GM18505 (cell line): ENCODE measurements at regions not wholly inside any gene's neighbourhood (a gene's known extent, or its start where the extent isn't known, plus 50 kb on each side); places are given as distances from the start of the nearest gene placed in this dataset.
"Not testable (repeated sequence)": the region's sequence is repeated elsewhere in the genome, so short reads cannot be mapped to it uniquely, and the experiment has no call there.

Experiments
- ATAC-seq: cut with Tn5 transposase; IDR thresholded peaks from one replicate; pipeline ENCODE4 v1.9.1; 2021; ENCODE audit not compliant: unreplicated experiment
- POLR2A ChIP-seq: IDR thresholded peaks from 4 replicates; pipeline ENCODE4 v1.6.1; 2011; ENCODE audit warnings: borderline replicate concordance; ENCODE audit not compliant: insufficient read depth, insufficient read length; ENCODE audit errors: extremely low read depth

DNA sequence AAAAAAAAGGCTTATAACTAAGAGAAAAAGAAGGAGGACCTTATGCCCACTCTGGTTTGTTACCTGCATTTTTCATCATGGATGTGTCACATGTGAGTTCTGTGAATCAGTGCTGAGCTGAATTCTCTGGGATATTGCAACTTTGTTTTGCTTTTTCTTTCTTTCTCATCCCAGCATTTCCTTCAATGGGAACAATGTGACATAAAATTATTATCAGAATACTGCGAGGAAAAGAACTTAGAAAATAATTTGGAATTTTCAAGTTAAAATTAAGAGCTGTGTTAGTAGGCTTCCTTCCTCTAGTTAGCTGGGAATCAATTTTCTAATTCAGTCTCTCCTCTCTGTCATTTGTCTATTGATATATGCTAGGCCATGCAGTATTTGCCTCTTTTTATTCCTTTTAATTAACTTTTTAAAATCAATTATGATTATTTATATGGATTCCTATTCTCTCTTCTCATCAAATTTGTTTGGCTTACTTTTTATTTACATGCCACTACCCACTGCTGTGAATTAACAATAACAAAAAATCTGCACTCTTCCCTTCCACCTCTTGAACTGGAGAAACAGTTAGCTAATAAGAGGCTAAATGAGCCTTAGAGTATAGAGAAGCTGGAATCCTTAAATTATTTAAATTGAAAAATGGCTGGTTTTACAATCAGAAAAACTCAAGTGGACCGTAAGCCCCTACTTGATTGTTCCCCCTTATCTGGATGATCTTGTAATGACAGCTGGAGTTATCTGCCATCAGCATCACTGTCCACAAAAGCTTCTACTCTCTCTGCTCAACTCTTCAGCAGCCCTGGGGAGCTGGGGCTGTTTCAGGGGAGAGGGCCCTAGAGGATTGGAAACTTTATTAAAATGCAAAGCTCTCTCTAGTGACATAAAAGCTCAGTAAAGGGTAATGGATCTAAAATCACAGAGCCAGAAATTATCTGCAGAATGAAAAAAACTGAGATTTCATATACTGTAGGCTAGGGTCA, 95.3 kb upstream of the SOX2 start:
- no peak for ATAC-seq
- no peak for TF ChIP-seq POLR2A

DNA sequence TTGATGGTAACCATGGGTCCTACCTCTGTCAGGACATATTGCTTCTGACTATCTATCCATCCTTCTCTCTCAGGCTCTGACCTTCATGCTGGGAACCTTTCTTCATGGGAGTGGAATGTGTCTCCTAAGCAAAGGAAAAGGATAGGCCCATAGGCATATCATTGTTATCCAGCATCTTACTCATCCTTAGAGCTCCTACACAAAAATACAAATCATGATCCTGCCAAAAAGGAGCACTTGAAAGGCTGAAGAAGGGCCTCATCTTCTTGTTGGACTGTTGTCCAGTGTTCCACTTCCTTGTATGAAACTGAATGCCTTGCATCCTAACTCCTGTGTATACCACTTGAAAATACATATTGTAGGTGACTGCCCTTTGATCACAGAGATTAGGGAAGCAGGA, 96.1 kb upstream of the SOX2 start:
- no peak for TF ChIP-seq POLR2A
- no peak for ATAC-seq

GRCh38 chr3:181614878-181615277, 96.8 kb upstream of the SOX2 start:
- no peak for TF ChIP-seq POLR2A
- ATAC-seq: no peak

DNA sequence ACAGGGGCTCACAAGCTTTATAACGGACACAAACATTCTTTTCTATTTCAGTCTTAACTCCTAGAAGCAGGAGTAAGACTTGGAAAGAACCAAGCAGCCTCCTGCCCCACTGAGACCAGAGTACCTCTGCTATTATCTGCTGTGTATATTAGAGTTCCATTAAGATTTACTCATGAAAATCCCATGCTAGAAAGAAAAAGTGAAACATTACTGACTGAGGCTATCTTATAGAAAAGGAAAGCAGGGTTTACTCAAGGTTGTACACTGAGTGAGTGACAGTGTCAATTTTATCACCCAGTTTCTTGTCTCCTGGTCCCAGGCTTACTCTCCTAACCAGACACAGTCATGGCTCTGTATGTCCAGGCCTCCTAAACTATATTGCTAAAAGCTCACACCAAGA, 97.9 kb upstream of the SOX2 start:
- no peak for TF ChIP-seq POLR2A
- no peak for ATAC-seq

- ATAC-seq: no peak
- TF ChIP-seq POLR2A: no peak
These were observed 98.5 kb upstream of the SOX2 start for GRCh38 chr3:181613191-181613590.

DNA sequence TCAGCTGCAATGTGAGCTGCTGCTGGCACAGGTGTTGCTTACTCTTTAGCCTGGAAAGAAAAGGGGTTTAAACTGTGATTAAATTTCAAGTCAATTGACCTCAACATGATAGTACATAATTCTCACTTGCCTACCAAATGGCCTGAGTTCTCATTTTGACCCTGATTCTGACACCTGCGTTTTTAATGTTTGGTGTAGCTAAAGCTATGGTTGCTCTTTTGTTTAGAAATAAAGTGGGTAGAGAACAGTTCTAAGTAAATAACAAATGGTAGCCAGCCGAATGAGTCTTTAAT, 100.8 kb upstream of the SOX2 start:
- TF ChIP-seq POLR2A: no peak
- ATAC-seq: no peak

- no peak for ATAC-seq
- no peak for TF ChIP-seq POLR2A
These were observed 101.4 kb upstream of the SOX2 start for GRCh38 chr3:181610083-181610972.

- no peak for ATAC-seq
- no peak for TF ChIP-seq POLR2A
These were observed 102.5 kb upstream of the SOX2 start for GRCh38 chr3:181609030-181609767.

DNA sequence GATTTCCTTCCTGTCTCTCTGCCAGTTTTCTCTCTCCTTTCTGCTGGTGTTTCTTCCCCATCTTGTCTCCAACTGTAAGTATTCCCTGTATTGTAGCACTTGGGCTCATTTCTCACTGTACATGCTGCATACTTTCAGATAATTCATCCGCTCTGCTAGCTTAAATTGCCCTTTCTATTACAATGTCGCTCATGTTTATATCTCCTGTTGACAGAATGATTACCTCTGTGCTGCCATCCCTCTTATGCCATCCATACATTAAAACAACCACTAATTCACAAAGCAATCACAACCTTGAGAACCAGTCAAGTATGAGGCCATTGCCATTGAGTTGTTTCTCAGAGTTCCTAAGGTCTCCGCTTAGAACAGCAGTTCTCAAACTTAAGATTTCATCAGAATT, 107.5 kb upstream of the SOX2 start:
- TF ChIP-seq POLR2A: no peak
- ATAC-seq: no peak

DNA sequence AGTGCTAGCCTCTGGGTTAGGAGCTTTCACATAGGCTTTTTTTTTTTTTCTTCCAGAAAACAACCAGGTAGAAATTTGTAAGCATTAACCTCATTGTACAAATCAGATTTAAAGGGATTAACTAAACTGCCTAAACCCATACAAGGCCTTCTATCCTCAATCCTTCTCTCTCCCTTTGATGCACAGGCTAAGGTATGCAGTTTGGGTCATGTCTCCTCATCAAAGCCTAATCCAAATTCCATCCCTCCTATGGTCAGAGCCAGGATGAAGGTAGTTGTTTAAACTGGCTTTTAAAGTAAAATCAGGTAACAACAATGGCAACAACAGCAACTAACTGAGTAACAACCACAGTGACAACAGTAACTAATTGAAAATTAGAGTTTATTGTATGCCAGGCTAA, 115.6 kb upstream of the SOX2 start:
- ATAC-seq: no peak
- TF ChIP-seq POLR2A: no peak

DNA sequence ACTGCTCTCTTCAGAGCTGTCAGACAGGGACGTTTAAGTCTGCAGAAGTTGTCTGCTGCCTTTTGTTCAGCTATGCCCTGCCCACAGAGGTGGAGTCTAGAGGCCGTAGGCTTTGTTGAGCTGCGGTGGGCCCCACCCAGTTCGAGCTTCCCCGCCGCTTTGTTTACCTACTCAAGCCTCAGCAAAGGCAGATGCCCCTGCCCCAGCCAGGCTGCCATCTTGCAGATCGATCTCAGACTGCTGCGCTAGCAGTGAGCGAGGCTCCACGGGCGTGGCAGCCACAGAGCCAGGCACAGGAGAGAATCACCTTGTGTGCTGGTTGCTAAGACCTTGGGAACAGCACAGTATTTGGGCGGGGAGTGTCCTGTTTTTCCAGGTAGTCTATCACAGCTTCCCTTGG, 120.8 kb upstream of the SOX2 start:
- not testable (repeated sequence) for ATAC-seq

DNA sequence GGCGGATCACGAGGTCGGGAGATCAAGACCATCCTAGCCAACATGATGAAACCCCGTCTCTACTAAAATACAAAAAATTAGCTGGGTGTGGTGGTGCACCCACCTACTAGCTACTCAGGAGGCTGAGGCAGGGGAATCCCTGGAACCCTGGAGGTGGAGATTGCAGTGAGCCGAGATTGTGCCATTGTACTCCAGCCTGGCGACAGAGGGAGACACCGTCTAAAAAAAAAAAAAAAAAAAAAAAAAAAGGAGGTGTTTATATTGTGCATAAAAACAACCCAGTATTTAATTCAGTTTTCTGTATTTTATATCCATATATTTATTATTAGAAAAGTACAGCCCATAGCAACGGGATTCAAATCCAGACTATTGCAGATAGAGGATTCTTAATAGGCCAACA, 129.1 kb upstream of the SOX2 start:
- no peak for ATAC-seq

DNA sequence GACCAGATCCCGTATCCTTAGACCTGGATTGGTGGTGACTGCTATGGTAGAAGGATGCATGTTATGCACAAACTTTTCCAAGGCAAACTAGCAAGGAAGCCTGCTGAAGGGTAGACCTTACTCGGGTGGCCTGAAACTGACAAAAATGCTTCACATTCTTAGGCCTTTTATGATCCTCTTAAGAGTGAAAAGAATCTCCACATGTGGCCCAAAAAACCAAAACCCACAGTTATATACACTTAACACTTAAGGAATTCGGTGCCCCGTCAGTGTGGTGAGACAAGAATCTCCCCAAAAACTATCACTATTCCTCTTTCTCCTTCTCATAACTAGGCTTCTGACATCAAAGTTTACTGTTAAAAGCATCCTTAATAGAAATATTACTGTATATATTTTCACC, 130.1 kb upstream of the SOX2 start:
- no peak for ATAC-seq
- TF ChIP-seq POLR2A: no peak

More for the DNA sequence above, 129.1 kb upstream of the SOX2 start:
- no peak for TF ChIP-seq POLR2A

GRCh38 chr3:181578743-181579142, 133.0 kb upstream of the SOX2 start:
- ATAC-seq: no peak
- TF ChIP-seq POLR2A: no peak

- ATAC-seq: no peak
- TF ChIP-seq POLR2A: no peak
These were observed 139.3 kb upstream of the SOX2 start for GRCh38 chr3:181572432-181572831.
